GM12891 (cell line): ENCODE measurements at regions not wholly inside any gene's neighbourhood (a gene's known extent, or its start where the extent isn't known, plus 50 kb on each side); places are given as distances from the start of the nearest gene placed in this dataset.

Experiments used
- DNase-seq: peaks from one replicate; pipeline ENCODE4 v3.0.0; 2011; ENCODE audit warnings: low spot score; ENCODE audit not compliant: insufficient read length
- FAIRE-seq: peaks from 2 replicates; lab custom pipeline; 2011; peaks lifted over from hg19 to GRCh38; lab: Jason Lieb, UNC
- PAX5 ChIP-seq: IDR thresholded peaks from 2 replicates; pipeline ENCODE4 v1.6.1; 2011; ENCODE audit warnings: low read length, moderate library complexity, mild to moderate bottlenecking; ENCODE audit not compliant: insufficient read depth, severe bottlenecking
- POLR2A ChIP-seq: IDR thresholded peaks from 2 replicates; pipeline ENCODE4 v1.6.1; 2011; ENCODE audit warnings: low read depth, low read length, control low read depth
- POLR2AphosphoS5 ChIP-seq: IDR thresholded peaks from 2 replicates; pipeline ENCODE4 v1.6.1; 2011; ENCODE audit warnings: low read depth, low read length, control low read depth
- POU2F2 ChIP-seq: IDR thresholded peaks from 2 replicates; pipeline ENCODE4 v1.6.1; 2011; ENCODE audit warnings: low read depth, mild to moderate bottlenecking, control low read depth, low read length, moderate library complexity
- SPI1 ChIP-seq: IDR thresholded peaks from 2 replicates; pipeline ENCODE4 v1.6.1; 2011; ENCODE audit warnings: low read depth, low read length, control low read depth
- TAF1 ChIP-seq: IDR thresholded peaks from 2 replicates; pipeline ENCODE4 v1.6.1; 2011; ENCODE audit warnings: low read depth, low read length, control low read depth

- FAIRE-seq (no peak), DNase-seq (no peak)
- no peak for TF ChIP-seq PAX5
- TF ChIP-seq SPI1, result no peak
- TF ChIP-seq POU2F2, result no peak
- no peak for TF ChIP-seq TAF1
- no peak for TF ChIP-seq POLR2A
- no peak for TF ChIP-seq POLR2AphosphoS5
Measured at GRCh38 chr14:87879389-87879788, 113.6 kb downstream of the GALC start.

GRCh38 chr14:87878959-87879358 is 114.0 kb downstream of the GALC start:
- no peak for DNase-seq
- TF ChIP-seq POLR2AphosphoS5, result no peak
- TF ChIP-seq PAX5, result no peak
- no peak for FAIRE-seq

GRCh38 chr14:87877877-87878276 is 115.1 kb downstream of the GALC start:
- FAIRE-seq (no peak), DNase-seq (no peak)
- TF ChIP-seq POU2F2 (no peak), PAX5 (no peak), SPI1 (no peak), POLR2AphosphoS5 (no peak), TAF1 (no peak), POLR2A (no peak)

GRCh38 chr14:87874676-87875075 is 118.3 kb downstream of the GALC start:
- DNase-seq (no peak), FAIRE-seq (no peak)
- TF ChIP-seq SPI1, result no peak
- TF ChIP-seq POU2F2, result no peak
- TF ChIP-seq POLR2AphosphoS5, result no peak
- no peak for TF ChIP-seq POLR2A
- no peak for TF ChIP-seq PAX5
- TF ChIP-seq TAF1, result no peak

GRCh38 chr14:87873741-87874140 is 119.2 kb downstream of the GALC start:
- FAIRE-seq (no peak), DNase-seq (no peak)
- TF ChIP-seq POU2F2, result no peak
- TF ChIP-seq POLR2AphosphoS5, result no peak
- no peak for TF ChIP-seq TAF1
- no peak for TF ChIP-seq PAX5
- TF ChIP-seq SPI1, result no peak
- TF ChIP-seq POLR2A, result no peak

GRCh38 chr14:87869619-87870583 is 123.1 kb downstream of the GALC start:
- TF ChIP-seq POU2F2, result no peak
- TF ChIP-seq SPI1, result no peak
- TF ChIP-seq POLR2A, result no peak
- no peak for TF ChIP-seq POLR2AphosphoS5
- TF ChIP-seq TAF1, result no peak
- no peak for TF ChIP-seq PAX5
- DNase-seq, result no peak
- no peak for FAIRE-seq

- FAIRE-seq (no peak), DNase-seq (no peak)
- TF ChIP-seq PAX5 (no peak), POU2F2 (no peak), TAF1 (no peak), POLR2AphosphoS5 (no peak), SPI1 (no peak), POLR2A (no peak)
Measured at GRCh38 chr14:87868920-87869319, 124.1 kb downstream of the GALC start.

- FAIRE-seq (no peak), DNase-seq (no peak)
- TF ChIP-seq POLR2AphosphoS5, result no peak
- no peak for TF ChIP-seq POLR2A
- TF ChIP-seq TAF1, result no peak
- TF ChIP-seq SPI1, result no peak
- TF ChIP-seq POU2F2, result no peak
- no peak for TF ChIP-seq PAX5
Measured at GRCh38 chr14:87866116-87866515, 126.9 kb downstream of the GALC start.

- FAIRE-seq, result no peak
- DNase-seq, result no peak
- no peak for TF ChIP-seq POLR2AphosphoS5
- no peak for TF ChIP-seq PAX5
- no peak for TF ChIP-seq SPI1
- no peak for TF ChIP-seq POLR2A
- no peak for TF ChIP-seq TAF1
- no peak for TF ChIP-seq POU2F2
Measured at GRCh38 chr14:87864356-87865270, 128.4 kb downstream of the GALC start.
